B cell (primary cell): ENCODE measurements at regions not wholly inside any gene's neighbourhood (a gene's known extent, or its start where the extent isn't known, plus 50 kb on each side); places are given as distances from the start of the nearest gene placed in this dataset.

Source experiments
- ATAC-seq: fragments of 200-7000 bp; cut with Tn5 transposase; one replicate; pipeline ENCODE4 v1.10.0; 2021; ENCODE audit warnings: low read depth, mild to moderate bottlenecking, moderate number of reproducible peaks, moderate library complexity
- CTCF ChIA-PET: fragments of 350-600 bp; sonication (Branson Sonifier 250); formaldehyde crosslinking; loops from one replicate; lab custom pipeline; 2021; ENCODE audit warnings: antibody characterized with exemption, inconsistent platforms; lab: Charles Lee
- POLR2A ChIA-PET: fragments of 350-600 bp; sonication (Branson Sonifier 250); formaldehyde crosslinking; loops from one replicate; lab custom pipeline; 2021; ENCODE audit warnings: antibody characterized with exemption; lab: Charles Lee
- DNase-seq: peaks from one replicate; pipeline ENCODE4 v3.0.0; 2013
- H2AFZ ChIP-seq: 2 replicates; pipeline ENCODE4 v1.6.1; 2012; ENCODE audit warnings: mild to moderate bottlenecking, low read depth, low read length; ENCODE audit not compliant: insufficient read depth, poor library complexity, severe bottlenecking
- H3K27ac ChIP-seq, 2 donors: 1 replicate in 1 of 2; 2 replicates in 1 of 2; pipeline ENCODE4 v1.5.1; 2012 to 2013; ENCODE audit warnings: low read length in 2 of 2, mild to moderate bottlenecking in 2 of 2, moderate library complexity in 1 of 2
- H3K27me3 ChIP-seq, 4 experiments: fragments of 200-600 bp in 1 of 4; sonication (generic) in 1 of 4; replicated peaks in 1 of 4; 1 replicate in 2 of 4; 2 replicates in 2 of 4; pipeline versions ENCODE4 v1.6.1 to v1.7.0; 2013 to 2016; ENCODE audit warnings: low read length in 3 of 4, mild to moderate bottlenecking in 2 of 4, mixed read lengths in 1 of 4, moderate library complexity in 1 of 4; ENCODE audit not compliant: insufficient read depth in 4 of 4, control insufficient read depth in 3 of 4; ENCODE audit errors: control extremely low read depth in 1 of 4
- H3K36me3 ChIP-seq, 2 experiments: replicated peaks in 1 of 2; 1 replicate in 1 of 2; 2 replicates in 1 of 2; pipeline versions ENCODE4 v1.6.1 to v1.7.1; 2013; ENCODE audit warnings: low read length in 1 of 2; ENCODE audit not compliant: insufficient read depth in 2 of 2, control insufficient read depth in 1 of 2; ENCODE audit errors: control extremely low read depth in 1 of 2, extremely low read depth in 1 of 2
- H3K4me1 ChIP-seq, 2 donors: fragments of 200-600 bp in 1 of 2; sonication (generic) in 1 of 2; 1 replicate in 1 of 2; 2 replicates in 1 of 2; pipeline versions ENCODE4 v1.5.1 to v1.6.1; 2013 to 2017; ENCODE audit warnings: low read length in 2 of 2; ENCODE audit not compliant: control insufficient read depth in 2 of 2, insufficient read depth in 2 of 2
- H3K4me2 ChIP-seq: replicated peaks from 2 replicates; pipeline ENCODE3; 2012; ENCODE audit warnings: mild to moderate bottlenecking, low read depth, low read length; ENCODE audit not compliant: poor library complexity, severe bottlenecking
- H3K4me3 ChIP-seq, 5 experiments: fragments of 200-600 bp in 1 of 5; sonication (generic) in 1 of 5; 1 replicate in 3 of 5; 2 replicates in 2 of 5; pipeline versions ENCODE4 v1.5.1 to v1.7.0; 2011 to 2016; ENCODE audit warnings: low read length in 4 of 5, mild to moderate bottlenecking in 4 of 5, low read depth in 2 of 5, control low read depth in 1 of 5, moderate library complexity in 1 of 5; ENCODE audit not compliant: insufficient read depth in 1 of 5; ENCODE audit errors: control extremely low read depth in 1 of 5, extremely low read depth in 1 of 5
- H3K79me2 ChIP-seq: fragments of 200-600 bp; sonication (generic); one replicate; pipeline ENCODE4 v1.6.0; 2016; ENCODE audit warnings: low read length; ENCODE audit not compliant: control insufficient read depth, insufficient read depth
- H3K9ac ChIP-seq: fragments of 200-600 bp; sonication (generic); 2 replicates; pipeline ENCODE4 v1.6.1; 2017; ENCODE audit warnings: mild to moderate bottlenecking, low read length, moderate library complexity
- H3K9me3 ChIP-seq, 3 donors: one replicate each; pipeline versions ENCODE4 v1.6.1 to v1.7.1; 2013; ENCODE audit warnings: low read length in 2 of 3; ENCODE audit not compliant: control insufficient read depth in 2 of 3, insufficient read depth in 1 of 3; ENCODE audit errors: control extremely low read depth in 1 of 3
- H4K20me1 ChIP-seq: 2 replicates; pipeline ENCODE4 v1.6.0; 2012; ENCODE audit warnings: mild to moderate bottlenecking, low read length; ENCODE audit not compliant: insufficient read depth, control insufficient read depth, poor library complexity, severe bottlenecking
- H3K27ac Mint-ChIP-seq: one replicate; pipeline ENCODE4 v1.8.0; 2021; ENCODE audit warnings: mixed read lengths
- H3K27me3 Mint-ChIP-seq: one replicate; pipeline ENCODE4 v1.8.0; 2021; ENCODE audit warnings: mixed read lengths
- H3K4me1 Mint-ChIP-seq: one replicate; pipeline ENCODE4 v1.8.0; 2021; ENCODE audit warnings: mixed read lengths
- H3K4me3 Mint-ChIP-seq: one replicate; pipeline ENCODE4 v1.8.0; 2021; ENCODE audit warnings: mixed read lengths
- H3K9me3 Mint-ChIP-seq: one replicate; pipeline ENCODE4 v1.8.0; 2022; ENCODE audit warnings: mixed read lengths; ENCODE audit not compliant: insufficient read depth
- EZH2 ChIP-seq: IDR thresholded peaks from 2 replicates; pipeline ENCODE4 v1.6.1; 2012; ENCODE audit warnings: borderline replicate concordance, low read depth, mild to moderate bottlenecking, moderate library complexity, low read length; ENCODE audit not compliant: insufficient read depth, poor library complexity, severe bottlenecking
- WGBS: methylation state at CpG from one replicate; pipeline ENCODE4 v1.1.5; 2013; ENCODE audit warnings: missing lambda C conversion rate; ENCODE audit not compliant: insufficient coverage; 5-methylcytosine and 5-hydroxymethylcytosine counted together
- intact Hi-C: fragments of 100-400 bp; cut with micrococcal nuclease; formaldehyde crosslinking; loops from one replicate; pipeline ENCODE4 v1.10.0; 2022
- TF ChIP-seq, protein P1 (sequence below): fragments of 200-600 bp; IDR thresholded peaks from one replicate; pipeline ENCODE4 v1.8.0; 2022; ENCODE audit warnings: antibody characterized with exemption, mild to moderate bottlenecking

GRCh38 chr12:3437986-3438385 lies 53.0 kb upstream of the PRMT8 start:
- Histone ChIP-seq H3K79me2 (no peaks in the 10 kb centered on the region), H3K27ac (no peak overlapping the region), H3K27me3 (peaks cover 0 to 3% (median 1%) of the 10 kb centered on the region in 4 experiments), H3K4me1 (no peaks in the 10 kb centered on the region), H3K9ac (no peak overlapping the region), H4K20me1 (no peaks in the 10 kb centered on the region), H3K36me3 (no peaks in the 10 kb centered on the region), H2AFZ (no peak overlapping the region), H3K4me3 (no peak overlapping the region), H3K9me3 (no peaks in the 10 kb centered on the region), H3K4me2 (no peak overlapping the region)
- H3K27me3 Mint-ChIP-seq = peaks cover 12% of the 10 kb centered on the region
- H3K4me3 Mint-ChIP-seq = no peak overlapping the region
- TF ChIP-seq, protein P1, sequence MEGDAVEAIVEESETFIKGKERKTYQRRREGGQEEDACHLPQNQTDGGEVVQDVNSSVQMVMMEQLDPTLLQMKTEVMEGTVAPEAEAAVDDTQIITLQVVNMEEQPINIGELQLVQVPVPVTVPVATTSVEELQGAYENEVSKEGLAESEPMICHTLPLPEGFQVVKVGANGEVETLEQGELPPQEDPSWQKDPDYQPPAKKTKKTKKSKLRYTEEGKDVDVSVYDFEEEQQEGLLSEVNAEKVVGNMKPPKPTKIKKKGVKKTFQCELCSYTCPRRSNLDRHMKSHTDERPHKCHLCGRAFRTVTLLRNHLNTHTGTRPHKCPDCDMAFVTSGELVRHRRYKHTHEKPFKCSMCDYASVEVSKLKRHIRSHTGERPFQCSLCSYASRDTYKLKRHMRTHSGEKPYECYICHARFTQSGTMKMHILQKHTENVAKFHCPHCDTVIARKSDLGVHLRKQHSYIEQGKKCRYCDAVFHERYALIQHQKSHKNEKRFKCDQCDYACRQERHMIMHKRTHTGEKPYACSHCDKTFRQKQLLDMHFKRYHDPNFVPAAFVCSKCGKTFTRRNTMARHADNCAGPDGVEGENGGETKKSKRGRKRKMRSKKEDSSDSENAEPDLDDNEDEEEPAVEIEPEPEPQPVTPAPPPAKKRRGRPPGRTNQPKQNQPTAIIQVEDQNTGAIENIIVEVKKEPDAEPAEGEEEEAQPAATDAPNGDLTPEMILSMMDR = no peak
- no peak for TF ChIP-seq EZH2
- intact Hi-C loops = no loop called here
- DNase-seq = no peak
- no peaks in the 10 kb centered on the region for H3K9me3 Mint-ChIP-seq
- 88% methylated on average over 9 of the region's 9 CpGs for WGBS
- no peaks in the 10 kb centered on the region for H3K4me1 Mint-ChIP-seq
- ChIA-PET POLR2A (no interaction called here), CTCF (no interaction called here)
- ATAC-seq = no peak
- H3K27ac Mint-ChIP-seq = no peak overlapping the region

GRCh38 chr12:3438401-3438800 lies 52.6 kb upstream of the PRMT8 start:
- intact Hi-C loops = no loop called here
- H2AFZ ChIP-seq = no peak overlapping the region
- DNase-seq (no peak), ATAC-seq (no peak)
- H3K36me3 ChIP-seq = no peaks in the 10 kb centered on the region
- no peak overlapping the region for H3K4me3 ChIP-seq
- no peaks in the 10 kb centered on the region for H4K20me1 ChIP-seq
- no peak overlapping the region for H3K9ac ChIP-seq
- WGBS = 100% methylated on average over 1 of the region's 6 CpGs
- H3K4me1 Mint-ChIP-seq = no peaks in the 10 kb centered on the region
- H3K27ac ChIP-seq = no peak overlapping the region
- no peaks in the 10 kb centered on the region for H3K9me3 Mint-ChIP-seq
- H3K4me3 Mint-ChIP-seq = no peak overlapping the region
- no peak overlapping the region for H3K27ac Mint-ChIP-seq
- TF ChIP-seq, protein P1 = no peak
- no peak for TF ChIP-seq EZH2
- ChIA-PET CTCF (no interaction called here), POLR2A (no interaction called here)
- H3K4me1 ChIP-seq = no peaks in the 10 kb centered on the region
- peaks cover 0 to 3% (median 1%) of the 10 kb centered on the region in 4 experiments for H3K27me3 ChIP-seq
- no peaks in the 10 kb centered on the region for H3K79me2 ChIP-seq
- H3K4me2 ChIP-seq = no peak overlapping the region
- H3K27me3 Mint-ChIP-seq = peaks cover 14% of the 10 kb centered on the region
- no peaks in the 10 kb centered on the region for H3K9me3 ChIP-seq
